Suprapubic skin (tissue), 4 donors: ENCODE measurements at regions not wholly inside any gene's neighbourhood (a gene's known extent, or its start where the extent isn't known, plus 50 kb on each side); places are given as distances from the start of the nearest gene placed in this dataset.

ENCODE experiments used
- DNase-seq, 2 donors: peaks; one replicate each; pipeline ENCODE4 v3.0.0-alpha.2; 2019; ENCODE audit warnings: low spot score in 2 of 2
- H3K27ac ChIP-seq: fragments of 200-600 bp; sonication (generic); one replicate; pipeline ENCODE4 v1.5.1; 2019
- H3K27me3 ChIP-seq: fragments of 200-600 bp; sonication (generic); one replicate; pipeline ENCODE4 v1.5.1; 2019
- H3K36me3 ChIP-seq: fragments of 200-600 bp; sonication (generic); one replicate; pipeline ENCODE4 v1.5.1; 2019
- H3K4me1 ChIP-seq: fragments of 200-600 bp; sonication (generic); one replicate; pipeline ENCODE4 v1.5.1; 2019
- H3K4me3 ChIP-seq: fragments of 200-600 bp; sonication (generic); one replicate; pipeline ENCODE4 v1.5.1; 2019; ENCODE audit warnings: mild to moderate bottlenecking
- H3K9me3 ChIP-seq: fragments of 200-600 bp; sonication (generic); one replicate; pipeline ENCODE4 v1.5.1; 2019
- CTCF ChIP-seq, 2 donors: fragments of 200-600 bp in 1 of 2; fragments of 450-650 bp in 1 of 2; sonication (generic) in 1 of 2; IDR thresholded peaks; one replicate each; pipeline ENCODE4 v1.5.1; 2016 to 2019; ENCODE audit warnings: antibody characterized with exemption in 2 of 2, mild to moderate bottlenecking in 1 of 2, moderate library complexity in 1 of 2
- EP300 ChIP-seq: sonication (generic); formaldehyde crosslinking; IDR thresholded peaks from one replicate; pipeline ENCODE4 v1.6.1; 2017; ENCODE audit warnings: antibody characterized with exemption
- POLR2A ChIP-seq, 2 donors: fragments of 450-650 bp; IDR thresholded peaks; one replicate each; pipeline ENCODE4 v1.6.1; 2017; ENCODE audit warnings: antibody characterized with exemption in 2 of 2, mild to moderate bottlenecking in 2 of 2, moderate library complexity in 2 of 2
- POLR2AphosphoS5 ChIP-seq, 3 donors: sonication (generic); formaldehyde crosslinking; IDR thresholded peaks; one replicate each; pipeline ENCODE4 v1.6.1; 2017; ENCODE audit warnings: antibody characterized with exemption in 3 of 3
- WGBS: methylation state at CpG from one replicate; pipeline ENCODE4 v1.1.5; 2018; 5-methylcytosine and 5-hydroxymethylcytosine counted together

DNA sequence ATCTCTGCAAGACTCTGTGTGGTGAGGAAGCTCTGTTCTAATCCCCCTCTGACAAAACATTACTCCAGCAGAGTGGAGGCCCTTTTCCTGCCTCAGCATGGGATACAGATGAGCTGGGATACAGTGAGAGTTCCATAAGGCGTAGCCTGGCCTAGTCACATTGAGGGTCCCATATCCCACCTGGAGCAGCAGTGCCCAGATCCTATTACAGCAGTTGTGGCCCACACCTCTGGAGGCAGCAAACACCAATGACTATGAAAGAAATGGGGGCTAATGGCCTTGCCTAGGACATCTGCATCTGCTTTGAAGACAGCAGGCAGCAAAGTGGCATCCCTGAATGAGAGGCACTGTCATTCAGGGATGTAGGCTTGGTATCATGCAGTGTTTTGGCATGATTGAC, 534.5 kb downstream of the TDRD15 start:
- 100% methylated on average over 1 of the region's 1 CpG for WGBS
- Histone ChIP-seq H3K4me3 (no peak overlapping the region), H3K4me1 (no peaks in the 10 kb centered on the region)

GRCh38 chr2:21658907-21659477, 535.2 kb downstream of the TDRD15 start:
- Histone ChIP-seq H3K9me3 (no peaks in the 10 kb centered on the region), H3K27ac (no peak overlapping the region), H3K36me3 (no peaks in the 10 kb centered on the region), H3K4me3 (no peak overlapping the region), H3K27me3 (no peaks in the 10 kb centered on the region), H3K4me1 (no peaks in the 10 kb centered on the region)
- DNase-seq, result no peak
- 70% methylated on average over 8 of the region's 8 CpGs for WGBS
- TF ChIP-seq EP300 (no peak), POLR2AphosphoS5 (IDR thresholded peaks at IDR 0.05) (no peak), CTCF (IDR thresholded peaks at IDR 0.05) (no peak), POLR2A (IDR thresholded peaks at IDR 0.05) (no peak)

More for the DNA sequence above, 534.5 kb downstream of the TDRD15 start:
- TF ChIP-seq POLR2A (IDR thresholded peaks at IDR 0.05) (no peak), CTCF (IDR thresholded peaks at IDR 0.05) (no peak), POLR2AphosphoS5 (IDR thresholded peaks at IDR 0.05) (no peak), EP300 (no peak)
- Histone ChIP-seq H3K27me3 (no peaks in the 10 kb centered on the region), H3K27ac (no peak overlapping the region), H3K36me3 (no peaks in the 10 kb centered on the region), H3K9me3 (no peaks in the 10 kb centered on the region)
- DNase-seq, result no peak

- Histone ChIP-seq H3K4me1 (no peaks in the 10 kb centered on the region), H3K9me3 (no peaks in the 10 kb centered on the region), H3K27me3 (no peaks in the 10 kb centered on the region), H3K27ac (no peak overlapping the region), H3K4me3 (no peak overlapping the region), H3K36me3 (no peaks in the 10 kb centered on the region)
- TF ChIP-seq POLR2A (IDR thresholded peaks at IDR 0.05), result no peak
- TF ChIP-seq EP300, result no peak
- TF ChIP-seq CTCF (IDR thresholded peaks at IDR 0.05), result no peak
- no peak for TF ChIP-seq POLR2AphosphoS5 (IDR thresholded peaks at IDR 0.05)
- no peak for DNase-seq
- WGBS, result 86% methylated on average over 7 of the region's 7 CpGs
These were observed 540.3 kb downstream of the TDRD15 start for GRCh38 chr2:21664083-21664482.

- Histone ChIP-seq H3K36me3 (no peaks in the 10 kb centered on the region), H3K4me3 (no peak overlapping the region), H3K4me1 (no peaks in the 10 kb centered on the region), H3K27ac (no peak overlapping the region), H3K27me3 (no peaks in the 10 kb centered on the region), H3K9me3 (no peaks in the 10 kb centered on the region)
- TF ChIP-seq POLR2A (IDR thresholded peaks at IDR 0.05), result no peak
- no peak for TF ChIP-seq EP300
- TF ChIP-seq CTCF (IDR thresholded peaks at IDR 0.05), result no peak
- TF ChIP-seq POLR2AphosphoS5 (IDR thresholded peaks at IDR 0.05), result no peak
- 94% methylated on average over 5 of the region's 5 CpGs for WGBS
- DNase-seq, result no peak
These were observed 543.9 kb downstream of the TDRD15 start for GRCh38 chr2:21667638-21668037.

- no peak overlapping the region for H3K4me3 ChIP-seq
- H3K27ac ChIP-seq, result no peak overlapping the region
- no peaks in the 10 kb centered on the region for H3K27me3 ChIP-seq
- WGBS, result 83% methylated on average over 5 of the region's 5 CpGs
- H3K9me3 ChIP-seq, result no peaks in the 10 kb centered on the region
- H3K4me1 ChIP-seq, result no peaks in the 10 kb centered on the region
- no peak for DNase-seq
- no peak for TF ChIP-seq POLR2A (IDR thresholded peaks at IDR 0.05)
- TF ChIP-seq POLR2AphosphoS5 (IDR thresholded peaks at IDR 0.05), result no peak
- TF ChIP-seq CTCF (IDR thresholded peaks at IDR 0.05), result no peak
- no peak for TF ChIP-seq EP300
- H3K36me3 ChIP-seq, result no peaks in the 10 kb centered on the region
These were observed 544.4 kb downstream of the TDRD15 start for GRCh38 chr2:21668078-21668710.
